ENCODE measurements at regions not wholly inside any gene's neighbourhood (a gene's known extent, or its start where the extent isn't known, plus 50 kb on each side); places are given as distances from the start of the nearest gene placed in this dataset.

DNA sequence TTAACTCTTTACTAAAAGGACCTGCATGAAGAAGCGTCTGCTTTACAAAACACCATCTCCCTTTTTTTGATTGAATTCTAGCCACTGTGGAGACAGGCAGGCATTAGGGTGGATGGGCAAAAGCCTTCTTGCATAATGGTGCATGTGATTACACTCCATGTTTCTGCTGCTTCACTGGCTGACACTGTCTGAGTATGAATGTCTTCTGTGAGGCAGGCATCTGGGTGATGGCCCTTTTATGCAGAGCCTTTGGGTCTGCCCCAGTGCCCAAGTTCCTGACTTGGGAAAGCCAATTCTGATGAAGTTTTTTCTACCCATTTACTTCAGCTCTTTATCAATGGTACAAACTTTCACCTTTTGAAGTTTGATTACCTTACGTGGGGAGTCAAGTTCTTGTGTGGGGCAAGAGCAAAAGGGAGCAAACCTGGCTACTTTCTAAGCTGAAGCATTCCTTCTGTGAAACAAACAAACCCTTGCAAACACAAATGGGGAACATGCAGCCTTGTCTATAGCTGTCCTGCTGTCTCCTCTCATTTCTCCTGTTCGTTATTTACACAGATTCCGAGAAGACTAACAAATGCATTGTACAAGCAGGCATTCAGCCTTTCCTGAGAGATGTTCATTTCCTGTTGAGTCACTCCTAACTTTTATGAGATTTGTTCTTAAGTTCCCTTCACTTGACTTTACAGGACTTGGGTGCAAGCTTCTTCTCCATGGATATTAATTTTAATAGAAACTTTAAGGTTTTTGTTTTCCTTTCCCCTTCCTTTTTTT, 301.9 kb downstream of the TLL1 start:
- ATAC-seq: no peak

GRCh38 chr4:166182145-166182544, 309.1 kb downstream of the TLL1 start:
- ATAC-seq (no peak), DNase-seq (no peak)
- TF ChIP-seq, protein P1, sequence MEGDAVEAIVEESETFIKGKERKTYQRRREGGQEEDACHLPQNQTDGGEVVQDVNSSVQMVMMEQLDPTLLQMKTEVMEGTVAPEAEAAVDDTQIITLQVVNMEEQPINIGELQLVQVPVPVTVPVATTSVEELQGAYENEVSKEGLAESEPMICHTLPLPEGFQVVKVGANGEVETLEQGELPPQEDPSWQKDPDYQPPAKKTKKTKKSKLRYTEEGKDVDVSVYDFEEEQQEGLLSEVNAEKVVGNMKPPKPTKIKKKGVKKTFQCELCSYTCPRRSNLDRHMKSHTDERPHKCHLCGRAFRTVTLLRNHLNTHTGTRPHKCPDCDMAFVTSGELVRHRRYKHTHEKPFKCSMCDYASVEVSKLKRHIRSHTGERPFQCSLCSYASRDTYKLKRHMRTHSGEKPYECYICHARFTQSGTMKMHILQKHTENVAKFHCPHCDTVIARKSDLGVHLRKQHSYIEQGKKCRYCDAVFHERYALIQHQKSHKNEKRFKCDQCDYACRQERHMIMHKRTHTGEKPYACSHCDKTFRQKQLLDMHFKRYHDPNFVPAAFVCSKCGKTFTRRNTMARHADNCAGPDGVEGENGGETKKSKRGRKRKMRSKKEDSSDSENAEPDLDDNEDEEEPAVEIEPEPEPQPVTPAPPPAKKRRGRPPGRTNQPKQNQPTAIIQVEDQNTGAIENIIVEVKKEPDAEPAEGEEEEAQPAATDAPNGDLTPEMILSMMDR (IDR thresholded peaks at IDR 0.05): no peak
- Histone ChIP-seq H3K4me1 (ENCODE audit: low read depth) (no peaks in the 10 kb centered on the region), H3K9me3 (no peaks in the 10 kb centered on the region), H3K36me3 (ENCODE audit: low read depth) (no peaks in the 10 kb centered on the region), H3K4me3 (no peak overlapping the region)
- intact Hi-C loops (cut with DNase I, micrococcal nuclease): no loop called here

More for the DNA sequence above, 301.9 kb downstream of the TLL1 start:
- intact Hi-C loops (cut with DNase I, micrococcal nuclease): no loop called here
- TF ChIP-seq, protein P1 (IDR thresholded peaks at IDR 0.05): no peak
- Histone ChIP-seq H3K36me3 (ENCODE audit: low read depth) (no peaks in the 10 kb centered on the region), H3K9me3 (no peaks in the 10 kb centered on the region), H3K4me1 (ENCODE audit: low read depth) (no peaks in the 10 kb centered on the region), H3K4me3 (no peak overlapping the region)
- DNase-seq: no peak

DNA sequence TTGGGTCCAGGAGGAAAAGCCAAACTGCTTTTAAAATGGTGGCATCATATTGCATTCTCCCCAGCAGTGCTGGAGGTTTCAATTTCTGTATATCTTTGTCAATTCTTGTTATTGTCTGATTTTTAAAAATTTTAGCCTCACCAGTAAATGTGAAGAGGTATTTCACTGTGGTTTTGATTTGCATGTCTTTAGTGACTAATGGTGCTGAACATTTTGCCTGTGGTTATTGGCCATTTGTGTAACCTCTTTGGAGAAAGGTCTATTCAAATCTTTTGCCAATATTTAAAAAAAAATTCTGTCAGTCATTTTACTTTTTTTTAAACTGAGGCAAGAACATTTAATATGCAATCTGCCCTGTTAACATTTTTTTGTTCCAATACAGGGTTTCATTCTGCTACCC, 322.1 kb downstream of the TLL1 start:
- Histone ChIP-seq H3K36me3 (ENCODE audit: low read depth) (no peaks in the 10 kb centered on the region), H3K4me1 (ENCODE audit: low read depth) (no peaks in the 10 kb centered on the region), H3K4me3 (no peak overlapping the region), H3K9me3 (no peaks in the 10 kb centered on the region)
- DNase-seq: no peak
- TF ChIP-seq, protein P1 (IDR thresholded peaks at IDR 0.05): no peak
- no peak for ATAC-seq
- intact Hi-C loops (cut with DNase I, micrococcal nuclease): no loop called here

- DNase-seq: no peak
These were observed 324.1 kb downstream of the TLL1 start for GRCh38 chr4:166197166-166197565.

GRCh38 chr4:166198041-166198440, 325.0 kb downstream of the TLL1 start:
- H3K4me1 ChIP-seq (ENCODE audit: low read depth): no peaks in the 10 kb centered on the region
- no peak for DNase-seq
- no peaks in the 10 kb centered on the region for H3K36me3 ChIP-seq (ENCODE audit: low read depth)
- H3K4me3 ChIP-seq: no peak overlapping the region
- TF ChIP-seq, protein P1 (IDR thresholded peaks at IDR 0.05): no peak
- no peaks in the 10 kb centered on the region for H3K9me3 ChIP-seq
- no peak for ATAC-seq
- intact Hi-C loops (cut with DNase I, micrococcal nuclease): no loop called here

More at GRCh38 chr4:166197166-166197565, 324.1 kb downstream of the TLL1 start:
- intact Hi-C loops (cut with DNase I, micrococcal nuclease): no loop called here
- Histone ChIP-seq H3K9me3 (no peaks in the 10 kb centered on the region), H3K4me1 (ENCODE audit: low read depth) (no peaks in the 10 kb centered on the region), H3K36me3 (ENCODE audit: low read depth) (no peaks in the 10 kb centered on the region), H3K4me3 (no peak overlapping the region)
- ATAC-seq: peak; percentile 49
- TF ChIP-seq, protein P1 (IDR thresholded peaks at IDR 0.05): no peak

All from mucosa of descending colon (tissue), 3 donors.